AG04449 (cell line): ENCODE measurements at regions not wholly inside any gene's neighbourhood (a gene's known extent, or its start where the extent isn't known, plus 50 kb on each side); places are given as distances from the start of the nearest gene placed in this dataset.

ENCODE experiments used
- CTCF ChIA-PET: fragments of 350-600 bp; formaldehyde crosslinking; extraction: SDS; loops from one replicate; lab custom pipeline; 2021; ENCODE audit warnings: antibody characterized with exemption; lab: Yijun Ruan, JAX
- POLR2A ChIA-PET: fragments of 400-600, 350-600 bp; formaldehyde crosslinking; extraction: SDS; loops from one replicate; lab custom pipeline; 2020; ENCODE audit warnings: antibody characterized with exemption, inconsistent platforms; lab: Yijun Ruan, JAX
- DNase-seq: peaks from one replicate; pipeline ENCODE4 v3.0.0-alpha.2; 2010; ENCODE audit warnings: low read depth, low spot score
- H3K4me3 ChIP-seq: 2 replicates; pipeline ENCODE4 v1.5.1; 2011; ENCODE audit warnings: low read depth, mild to moderate bottlenecking, control low read depth, low read length
- CTCF ChIP-seq: IDR thresholded peaks from one replicate; pipeline ENCODE4 v1.5.1; 2011; ENCODE audit warnings: mild to moderate bottlenecking, moderate library complexity, low read length, control low read depth, inconsistent platforms; ENCODE audit not compliant: insufficient read depth; ENCODE audit errors: missing control alignments

GRCh38 chr11:127137771-127138280, 137.3 kb upstream of the KIRREL3 start:
- DNase-seq = no peak
- H3K4me3 ChIP-seq = no peak overlapping the region
- CTCF ChIA-PET = no interaction called here
- POLR2A ChIA-PET = no interaction called here
- TF ChIP-seq CTCF = no peak

- CTCF ChIA-PET = no interaction called here
- H3K4me3 ChIP-seq = no peak overlapping the region
- POLR2A ChIA-PET = no interaction called here
- TF ChIP-seq CTCF = no peak
- DNase-seq = no peak
These were observed 135.9 kb upstream of the KIRREL3 start for GRCh38 chr11:127136438-127136837.

GRCh38 chr11:127135256-127135655, 134.7 kb upstream of the KIRREL3 start:
- no peak for TF ChIP-seq CTCF
- DNase-seq = no peak
- ChIA-PET POLR2A (no interaction called here), CTCF (no interaction called here)
- no peak overlapping the region for H3K4me3 ChIP-seq

GRCh38 chr11:127133061-127133460, 132.5 kb upstream of the KIRREL3 start:
- no peak overlapping the region for H3K4me3 ChIP-seq
- ChIA-PET CTCF (no interaction called here), POLR2A (no interaction called here)
- no peak for DNase-seq
- TF ChIP-seq CTCF = no peak

- POLR2A ChIA-PET = no interaction called here
- no peak for TF ChIP-seq CTCF
- CTCF ChIA-PET = no interaction called here
- no peak overlapping the region for H3K4me3 ChIP-seq
- DNase-seq = no peak
These were observed 129.8 kb upstream of the KIRREL3 start for GRCh38 chr11:127130321-127130720.

- no peak for TF ChIP-seq CTCF
- ChIA-PET CTCF (no interaction called here), POLR2A (no interaction called here)
- DNase-seq = no peak
- no peak overlapping the region for H3K4me3 ChIP-seq
These were observed 126.4 kb upstream of the KIRREL3 start for GRCh38 chr11:127126986-127127385.
